ENCODE measurements at regions not wholly inside any gene's neighbourhood (a gene's known extent, or its start where the extent isn't known, plus 50 kb on each side); places are given as distances from the start of the nearest gene placed in this dataset.

DNA sequence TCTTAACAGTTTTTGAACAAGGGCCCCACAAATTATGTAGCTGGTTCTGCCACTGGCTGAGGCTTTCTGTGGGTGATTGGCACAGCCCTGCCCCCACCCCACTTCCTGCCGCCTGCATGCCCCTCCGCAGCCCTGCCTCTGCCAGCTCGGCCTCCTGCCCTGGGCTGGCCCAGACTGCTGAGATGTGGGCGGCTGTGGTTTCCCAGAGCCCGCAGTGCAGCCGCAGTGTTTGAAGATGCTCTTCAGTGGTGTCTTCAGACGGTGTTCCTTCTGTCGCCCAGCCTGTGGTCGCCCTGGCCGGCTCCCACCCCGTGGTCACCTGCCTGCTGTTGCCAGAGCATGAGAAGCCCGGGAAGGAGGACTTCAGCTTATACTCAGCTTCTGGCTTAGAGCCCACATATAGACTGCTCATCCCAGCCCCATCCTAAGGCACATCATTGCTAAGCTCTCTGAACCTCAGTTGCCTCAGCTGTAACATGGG is 154.3 kb downstream of the VEGFA start (continued):
- TF ChIP-seq IKZF1 (conservative IDR thresholded peaks at IDR 0.05) (peak; percentile 66), PML (IDR thresholded peaks at IDR 0.05; ENCODE audit: low read length) (no peak), MYB (IDR thresholded peaks at IDR 0.05; ENCODE audit: borderline replicate concordance, low read depth, low read length) (no peak), MEF2A (IDR thresholded peaks at IDR 0.05; ENCODE audit: insufficient read depth, low read depth, low read length) (no peak), CTCF (IDR thresholded peaks at IDR 0.05 in 2 of 3, conservative IDR thresholded peaks at IDR 0.05 in 1 of 3; ENCODE audit: control insufficient read depth in 2 of 3, extremely low read depth in 1 of 3, insufficient read depth in 1 of 3, low read depth in 3 of 3, low read length in 3 of 3) (no peak), RB1 (IDR thresholded peaks at IDR 0.05; ENCODE audit: borderline replicate concordance) (no peak), BCL11A (IDR thresholded peaks at IDR 0.05; ENCODE audit: low read depth, low read length) (no peak), ZBED1 (IDR thresholded peaks at IDR 0.05; ENCODE audit: borderline replicate concordance) (no peak), RELA (IDR thresholded peaks at IDR 0.05; ENCODE audit: borderline replicate concordance, partially characterized antibody) (no peak), TCF7 (IDR thresholded peaks at IDR 0.05; ENCODE audit: borderline replicate concordance) (no peak), NR2F1 (conservative IDR thresholded peaks at IDR 0.05) (peak; percentile 44; the same call in 1 of the 2 replicates), DPF2 (IDR thresholded peaks at IDR 0.05) (peak; percentile 27; the same call in 1 of the 2 replicates), CHD1 (IDR thresholded peaks at IDR 0.05; ENCODE audit: low read depth, low read length) (no peak), TARDBP (IDR thresholded peaks at IDR 0.05; ENCODE audit: borderline replicate concordance) (no peak), CEBPZ (IDR thresholded peaks at IDR 0.05; ENCODE audit: low read depth, low read length) (no peak), NRF1 (conservative IDR thresholded peaks at IDR 0.05; ENCODE audit: low read depth, low read length) (no peak), SIN3A (IDR thresholded peaks at IDR 0.05; ENCODE audit: low read depth, low read length) (no peak), YBX1 (IDR thresholded peaks at IDR 0.05) (no peak), RCOR1 (conservative IDR thresholded peaks at IDR 0.05; ENCODE audit: low read depth, low read length) (no peak), PKNOX1 (IDR thresholded peaks at IDR 0.05) (peak; percentile 48), CBX5 (IDR thresholded peaks at IDR 0.05; ENCODE audit: low read depth) (no peak), MTA2 (IDR thresholded peaks at IDR 0.05; ENCODE audit: low read depth) (peak; percentile 32; the same call in 1 of the 2 replicates), HDGF (IDR thresholded peaks at IDR 0.05) (no peak), SUPT20H (IDR thresholded peaks at IDR 0.05; ENCODE audit: borderline replicate concordance, control insufficient read depth, low read depth, low read length) (no peak), IRF4 (IDR thresholded peaks at IDR 0.05; ENCODE audit: low read depth, low read length) (no peak), RUNX3 (IDR thresholded peaks at IDR 0.05; ENCODE audit: low read length) (peak; percentile 62)
- TF ChIP-seq, protein P1, sequence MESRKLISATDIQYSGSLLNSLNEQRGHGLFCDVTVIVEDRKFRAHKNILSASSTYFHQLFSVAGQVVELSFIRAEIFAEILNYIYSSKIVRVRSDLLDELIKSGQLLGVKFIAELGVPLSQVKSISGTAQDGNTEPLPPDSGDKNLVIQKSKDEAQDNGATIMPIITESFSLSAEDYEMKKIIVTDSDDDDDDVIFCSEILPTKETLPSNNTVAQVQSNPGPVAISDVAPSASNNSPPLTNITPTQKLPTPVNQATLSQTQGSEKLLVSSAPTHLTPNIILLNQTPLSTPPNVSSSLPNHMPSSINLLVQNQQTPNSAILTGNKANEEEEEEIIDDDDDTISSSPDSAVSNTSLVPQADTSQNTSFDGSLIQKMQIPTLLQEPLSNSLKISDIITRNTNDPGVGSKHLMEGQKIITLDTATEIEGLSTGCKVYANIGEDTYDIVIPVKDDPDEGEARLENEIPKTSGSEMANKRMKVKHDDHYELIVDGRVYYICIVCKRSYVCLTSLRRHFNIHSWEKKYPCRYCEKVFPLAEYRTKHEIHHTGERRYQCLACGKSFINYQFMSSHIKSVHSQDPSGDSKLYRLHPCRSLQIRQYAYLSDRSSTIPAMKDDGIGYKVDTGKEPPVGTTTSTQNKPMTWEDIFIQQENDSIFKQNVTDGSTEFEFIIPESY (IDR thresholded peaks at IDR 0.05) = no peak
